Activated CD4-positive, alpha-beta T cell treated with anti-CD3 and anti-CD28 coated beads for 48 hours (primary cell): ENCODE measurements at regions not wholly inside any gene's neighbourhood (a gene's known extent, or its start where the extent isn't known, plus 50 kb on each side); places are given as distances from the start of the nearest gene placed in this dataset.

Experiments used
- DNase-seq: peaks from one replicate; pipeline ENCODE4 v3.0.0-alpha.2; 2020

DNA sequence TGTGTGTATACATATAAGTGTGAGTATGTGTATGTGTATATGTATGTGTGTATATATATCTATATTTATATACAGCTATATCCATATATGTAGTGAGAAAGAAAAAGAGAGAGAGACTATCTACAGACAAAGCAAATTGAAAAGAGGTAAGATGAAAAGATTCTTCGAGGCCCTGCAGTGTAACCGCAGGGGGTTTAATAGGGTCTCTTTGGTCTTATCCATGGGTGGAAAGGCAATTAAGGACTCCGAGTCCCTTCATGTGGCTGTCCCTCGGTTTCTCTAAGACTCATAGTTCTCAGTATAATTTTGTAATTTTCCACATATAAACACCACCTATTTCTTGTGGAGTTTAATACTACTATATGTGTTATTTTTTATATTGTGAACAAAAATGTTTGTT is 50.6 kb upstream of the JAZF1 start:
- no peak for DNase-seq

DNA sequence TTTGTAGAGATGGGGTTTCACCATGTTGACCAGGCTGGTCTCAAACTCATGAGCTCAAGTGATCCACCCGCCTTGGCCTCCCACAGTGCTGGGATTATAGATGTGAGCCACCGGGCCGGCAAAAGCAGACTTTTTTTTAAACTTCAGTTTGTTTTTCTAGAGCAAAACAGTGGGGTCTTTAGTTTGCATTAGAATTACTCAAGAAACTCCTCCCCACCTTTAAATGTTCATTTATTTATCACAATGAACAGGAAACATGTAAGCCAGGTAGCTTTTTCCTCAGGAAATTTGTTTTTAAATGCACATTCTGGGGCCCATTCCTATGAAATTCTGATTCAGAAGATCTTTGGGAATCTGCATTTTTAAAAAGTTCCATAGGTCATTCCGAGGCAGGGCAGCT is 56.0 kb upstream of the JAZF1 start:
- no peak for DNase-seq

- no peak for DNase-seq
Measured at GRCh38 chr7:28237363-28237762, 56.8 kb upstream of the JAZF1 start.

DNA sequence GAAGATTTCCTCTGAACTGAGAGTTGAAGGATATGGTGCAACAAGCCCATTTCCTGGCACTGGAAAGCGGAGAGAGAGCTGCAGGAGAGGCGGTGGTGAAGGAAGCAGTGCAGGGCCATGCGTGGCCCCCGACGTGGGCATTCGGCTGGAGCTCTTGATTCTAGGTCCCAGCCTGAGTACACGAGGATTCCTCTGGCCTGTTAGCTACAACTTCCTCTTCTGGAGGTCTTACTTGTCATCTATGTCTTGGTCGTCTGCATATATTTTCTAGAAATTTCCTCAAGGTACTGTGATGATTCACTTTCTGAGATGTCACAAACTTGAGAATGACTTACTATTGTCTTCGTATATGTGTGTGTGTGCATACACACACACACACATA is 59.2 kb upstream of the JAZF1 start:
- no peak for DNase-seq

DNA sequence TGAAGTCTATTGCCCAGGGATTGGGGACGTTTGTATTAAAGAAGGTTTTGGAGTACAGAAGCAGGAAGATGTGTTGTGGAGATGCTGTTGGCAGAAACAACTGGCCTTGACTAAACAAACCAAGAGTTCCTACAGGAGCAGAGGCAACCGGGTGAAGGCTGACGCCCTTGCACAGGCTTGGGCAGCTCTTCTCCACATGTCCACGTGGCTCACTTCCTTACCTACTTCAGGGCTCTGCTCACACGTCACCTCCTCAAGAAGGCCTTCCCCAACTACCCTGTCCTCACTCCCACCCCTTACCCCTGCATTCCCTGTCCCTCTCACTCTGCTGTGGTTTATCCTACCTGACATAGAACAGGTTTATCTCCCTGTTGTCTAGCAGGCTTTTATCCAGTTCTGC is 59.9 kb upstream of the JAZF1 start:
- DNase-seq = no peak

DNA sequence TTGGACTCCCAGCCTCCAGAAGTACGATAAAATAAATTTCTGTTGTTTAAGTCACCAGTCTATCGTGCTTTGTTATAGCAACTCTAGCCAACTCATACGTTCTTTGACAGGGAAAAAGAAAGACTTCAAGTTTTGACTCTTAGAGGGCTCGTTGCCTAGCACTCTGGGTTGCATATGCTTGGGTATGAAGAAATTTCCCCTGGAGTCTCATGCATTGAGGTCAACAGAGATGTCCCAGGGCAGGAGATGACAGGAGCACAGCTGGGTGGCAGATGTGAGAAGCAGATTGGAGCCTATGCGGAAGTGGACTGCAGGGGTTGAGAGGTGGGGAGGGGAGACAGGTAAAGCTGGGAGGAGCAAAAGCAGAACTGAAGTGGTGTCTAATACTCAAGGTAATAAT is 63.3 kb upstream of the JAZF1 start:
- DNase-seq = no peak

- DNase-seq = no peak
Measured at GRCh38 chr7:28245123-28245878, 64.7 kb upstream of the JAZF1 start.

DNA sequence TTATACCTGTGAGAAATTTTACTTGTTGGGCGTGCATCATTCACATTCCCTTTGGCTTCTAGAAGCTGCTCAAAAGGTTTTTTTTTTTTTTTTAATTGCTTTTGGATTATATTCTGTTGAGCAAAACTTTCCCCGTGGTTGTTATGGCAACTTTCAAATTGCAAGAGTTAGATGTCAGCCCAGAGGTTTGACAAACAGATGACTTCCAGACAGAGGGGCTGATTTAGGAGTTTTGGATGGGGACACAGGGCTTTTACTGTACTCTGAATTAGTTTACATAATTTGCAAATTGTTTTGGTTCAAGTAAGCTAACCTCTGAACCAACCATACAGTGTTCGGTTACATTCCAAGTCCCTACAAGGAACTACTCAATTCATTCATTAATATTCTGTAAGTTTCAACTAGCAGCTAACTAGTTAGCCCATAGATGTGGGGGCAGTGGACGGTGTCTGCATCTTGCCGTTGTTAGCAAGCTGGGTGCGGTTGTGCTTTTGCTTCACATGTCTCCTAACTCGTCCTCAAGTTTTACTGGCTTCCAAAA is 66.4 kb upstream of the JAZF1 start:
- DNase-seq = no peak

GRCh38 chr7:28258240-28258639 is 77.6 kb upstream of the JAZF1 start:
- DNase-seq = no peak

DNA sequence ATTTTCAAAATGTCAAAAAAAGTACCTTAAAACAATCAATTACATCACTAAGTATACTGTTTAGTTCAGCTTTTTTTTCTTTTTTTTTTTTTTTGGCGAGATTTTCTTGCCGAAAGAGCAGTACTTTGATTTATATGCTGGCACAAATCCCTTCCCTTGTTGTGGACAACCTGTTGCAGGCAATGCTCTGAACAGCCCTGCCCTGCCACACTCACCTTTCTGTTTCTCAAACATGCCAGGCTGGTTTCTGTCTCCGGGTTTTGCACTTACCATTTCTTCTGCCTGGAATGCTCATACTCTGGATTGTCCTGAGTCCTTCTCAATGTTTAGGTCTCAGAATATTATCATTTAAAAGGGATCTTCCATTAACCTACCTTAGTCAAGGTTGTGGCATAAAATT is 80.4 kb upstream of the JAZF1 start:
- DNase-seq = no peak

GRCh38 chr7:28263622-28264271 is 83.2 kb upstream of the JAZF1 start:
- no peak for DNase-seq

DNA sequence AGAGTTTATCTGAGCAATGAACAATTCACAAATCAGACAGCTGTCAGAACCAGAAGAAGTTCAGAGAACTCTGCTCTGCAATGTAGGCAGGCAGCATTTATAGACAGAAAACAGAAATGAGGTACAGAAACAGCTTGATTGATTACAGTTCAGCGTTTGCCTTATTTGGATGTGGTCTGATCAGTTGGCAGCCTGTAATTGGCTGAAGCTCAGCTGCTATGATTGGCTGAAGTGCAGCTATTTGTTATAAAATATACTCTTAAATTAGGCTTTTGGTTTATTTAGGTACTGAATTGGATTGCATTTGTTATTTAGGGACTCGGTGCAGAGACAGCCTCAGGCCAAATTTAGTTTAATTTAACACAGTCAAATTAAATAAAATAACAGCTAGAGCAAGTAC is 85.8 kb upstream of the JAZF1 start:
- no peak for DNase-seq

GRCh38 chr7:28267012-28267411 is 86.4 kb upstream of the JAZF1 start:
- DNase-seq = no peak

DNA sequence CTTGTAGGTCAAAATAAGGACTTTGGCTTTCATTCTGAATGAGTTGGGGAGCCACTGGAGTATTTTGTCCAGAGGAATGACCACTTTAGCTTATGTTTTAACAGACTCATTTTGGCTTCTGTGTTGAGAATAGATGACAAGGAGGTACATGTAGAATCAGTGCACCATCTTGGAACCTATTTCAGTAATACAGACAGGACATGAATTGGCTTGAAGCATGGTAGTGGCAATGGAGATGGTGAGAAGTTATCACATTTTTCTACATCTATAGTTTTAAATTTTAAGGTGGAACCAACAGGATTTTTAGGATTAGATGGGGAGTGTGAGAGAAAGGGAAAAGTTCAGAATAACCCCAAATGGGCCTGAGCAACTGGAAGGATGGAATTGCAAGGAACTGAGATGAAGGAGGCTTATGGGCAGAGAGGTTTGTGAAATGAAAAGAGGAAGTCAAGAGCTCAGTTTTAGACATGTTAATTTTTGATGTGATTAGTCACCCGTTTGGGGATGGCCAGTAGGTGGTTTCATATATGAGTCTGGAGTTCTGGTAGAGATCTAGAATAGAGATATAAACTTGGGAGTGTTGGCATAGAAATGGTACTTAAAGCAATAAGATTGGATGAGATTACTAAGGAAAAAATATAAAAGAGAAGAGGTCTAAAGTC is 89.2 kb upstream of the JAZF1 start:
- DNase-seq = no peak

- no peak for DNase-seq
Measured at GRCh38 chr7:28270536-28270935, 89.9 kb upstream of the JAZF1 start.

GRCh38 chr7:28272461-28272877 is 91.9 kb upstream of the JAZF1 start:
- peak; percentile 38 for DNase-seq

- DNase-seq = no peak
Measured at GRCh38 chr7:28276298-28276697, 95.7 kb upstream of the JAZF1 start.

DNA sequence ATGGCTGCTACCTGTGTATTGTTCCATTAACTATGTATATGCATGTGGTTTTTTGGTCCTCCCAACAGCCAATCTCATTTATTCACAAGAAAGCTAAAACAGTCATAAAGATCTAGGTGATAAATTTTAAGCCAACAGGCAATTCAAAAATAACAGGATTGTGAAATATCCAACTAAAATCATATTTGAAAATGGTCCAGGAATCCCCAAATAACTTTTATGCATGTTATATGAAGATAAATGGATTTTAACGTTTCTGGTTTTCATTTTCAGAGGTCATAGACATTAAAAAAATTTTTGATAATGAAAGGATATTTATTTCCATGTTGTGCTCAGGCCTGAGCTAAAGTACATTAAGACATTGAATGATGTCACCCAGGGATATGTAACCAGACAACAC is 96.8 kb upstream of the JAZF1 start:
- no peak for DNase-seq

DNA sequence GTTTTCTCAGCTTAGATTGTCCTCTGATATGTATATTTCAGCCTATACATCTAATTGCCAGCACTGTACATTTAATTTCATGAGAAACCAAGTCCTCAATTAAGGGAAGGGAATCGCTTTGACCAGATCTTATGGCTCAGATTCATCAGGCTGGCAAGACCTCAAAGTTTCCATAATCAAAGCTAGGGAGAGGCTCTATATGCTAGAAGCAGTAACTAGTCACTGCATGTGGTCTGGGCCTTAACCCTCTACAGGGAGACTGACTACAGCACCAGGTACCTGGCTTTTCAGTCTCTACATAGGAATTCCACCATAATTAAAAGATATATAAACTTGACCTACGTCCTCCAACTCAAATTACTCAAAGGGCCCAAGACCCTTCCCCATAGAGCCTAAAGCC is 97.4 kb upstream of the JAZF1 start:
- no peak for DNase-seq

- no peak for DNase-seq
Measured at GRCh38 chr7:28280516-28280915, 99.9 kb upstream of the JAZF1 start.

DNA sequence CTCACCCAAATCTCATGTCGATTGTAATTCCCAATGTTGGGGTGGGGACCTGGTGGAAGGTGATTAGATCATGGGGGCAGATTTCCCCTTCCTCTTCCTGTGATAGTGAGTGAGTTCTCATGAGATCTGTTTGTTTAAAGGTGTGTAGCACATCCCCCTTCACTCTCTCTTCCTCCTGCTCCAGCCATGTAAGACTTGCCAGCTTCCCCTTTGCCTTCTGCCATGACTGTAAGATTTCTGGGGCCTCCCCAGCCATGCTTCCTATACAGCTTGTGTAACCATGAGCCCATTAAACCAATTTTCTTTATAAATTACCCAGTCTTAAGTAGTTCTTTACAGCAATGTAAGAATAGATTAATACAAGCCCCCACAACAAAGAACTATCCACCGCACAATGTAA is 109.9 kb upstream of the JAZF1 start:
- DNase-seq = no peak

DNA sequence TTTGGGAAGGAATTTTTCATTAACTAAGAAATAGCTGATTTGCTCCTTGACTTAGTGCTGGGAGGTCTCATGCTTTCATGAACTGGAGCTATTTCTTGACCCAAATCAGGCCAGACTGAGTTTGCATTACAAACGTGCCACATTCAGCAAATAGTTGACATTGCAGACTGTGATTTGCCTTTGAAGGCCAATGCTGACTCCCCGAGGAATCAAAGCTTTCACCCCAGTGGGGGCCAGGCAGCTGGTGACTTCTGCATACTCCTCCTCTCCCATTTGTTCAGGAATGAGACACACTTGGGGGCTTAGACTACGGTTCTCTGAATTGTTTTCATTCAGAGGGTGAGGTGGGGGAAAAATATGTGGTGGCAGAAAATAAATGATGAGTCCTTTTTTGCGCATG is 111.0 kb upstream of the JAZF1 start:
- no peak for DNase-seq

- DNase-seq = peak; percentile 10
Measured at GRCh38 chr7:28292834-28293526, 112.4 kb upstream of the JAZF1 start.

DNA sequence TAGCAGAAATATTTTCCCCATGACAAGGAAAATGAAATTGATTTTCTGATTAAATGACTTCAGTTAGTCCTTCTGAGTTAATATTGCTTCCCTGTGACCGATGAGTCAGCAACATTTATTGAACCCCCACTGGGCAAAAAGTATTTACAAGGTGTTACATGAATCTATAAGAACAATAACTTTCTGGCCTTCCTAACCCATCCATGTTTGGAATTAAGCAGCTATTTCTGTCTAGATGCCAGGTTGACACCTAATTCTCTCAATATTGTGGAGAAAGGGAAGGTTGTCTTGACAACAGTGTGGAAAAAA is 112.9 kb upstream of the JAZF1 start:
- no peak for DNase-seq
